Endothelial cell of umbilical vein (primary cell): ENCODE measurements at regions not wholly inside any gene's neighbourhood (a gene's known extent, or its start where the extent isn't known, plus 50 kb on each side); places are given as distances from the start of the nearest gene placed in this dataset.

Experiments
- BruUV-seq: library from RNA; stranded (reverse); fragments of 400-500 nt; replicated peaks from 2 replicates; lab custom pipeline; 2021; lab: Mats Ljungman, UMichigan
- CTCF ChIA-PET: fragments of 300-600, 350-600 bp; sonication (Branson Sonifier 250); formaldehyde crosslinking; loops from one replicate; lab custom pipeline; 2021; ENCODE audit warnings: antibody characterized with exemption, inconsistent platforms; lab: Charles Lee
- POLR2A ChIA-PET: fragments of 300-600, 350-600 bp; sonication (Branson Sonifier 250); formaldehyde crosslinking; loops from one replicate; lab custom pipeline; 2021; ENCODE audit warnings: antibody characterized with exemption, inconsistent platforms; lab: Charles Lee
- DNase-seq: peaks from one replicate; pipeline ENCODE4 v3.0.0-alpha.2; 2011; ENCODE audit warnings: low read depth, low spot score
- FAIRE-seq: peaks from 2 replicates; lab custom pipeline; 2011; peaks lifted over from hg19 to GRCh38; lab: Jason Lieb, UNC
- H2AFZ ChIP-seq: 2 replicates; pipeline ENCODE4 v1.6.0; 2012; ENCODE audit warnings: low read depth, low read length, control low read depth, inconsistent platforms
- H3K27ac ChIP-seq: 2 replicates; pipeline ENCODE4 v1.5.1; 2011; ENCODE audit warnings: low read depth, mild to moderate bottlenecking, control low read depth, low read length, moderate library complexity; ENCODE audit not compliant: insufficient read depth
- H3K27me3 ChIP-seq, 2 experiments: 2 replicates each; pipeline versions ENCODE4 v1.6.0 to v1.6.1; 2011; ENCODE audit warnings: low read length in 2 of 2, mixed read lengths in 1 of 2; ENCODE audit not compliant: control insufficient read depth in 2 of 2, insufficient read depth in 2 of 2
- H3K36me3 ChIP-seq, 2 experiments: 2 replicates in 1 of 2; 3 replicates in 1 of 2; pipeline ENCODE4 v1.5.1; 2011; ENCODE audit warnings: low read length in 2 of 2, mild to moderate bottlenecking in 1 of 2, moderate library complexity in 1 of 2; ENCODE audit not compliant: control insufficient read depth in 2 of 2, insufficient read depth in 2 of 2; ENCODE audit errors: extremely low read depth in 1 of 2
- H3K4me1 ChIP-seq: 3 replicates; pipeline ENCODE4 v1.5.1; 2011; ENCODE audit warnings: mild to moderate bottlenecking, low read length; ENCODE audit not compliant: control insufficient read depth, insufficient read depth; ENCODE audit errors: extremely low read depth
- H3K4me2 ChIP-seq: 2 replicates; pipeline ENCODE4 v1.6.1; 2011; ENCODE audit warnings: low read length, control low read depth, mixed read lengths; ENCODE audit not compliant: insufficient read depth
- H3K4me3 ChIP-seq, 3 experiments: fragments of 200-600 bp in 1 of 3; sonication (generic), shearing (Covaris generic) in 1 of 3; replicated peaks in 1 of 3; 2 replicates each; pipeline ENCODE4 v1.5.1; 2011 to 2016; ENCODE audit warnings: control low read depth in 3 of 3, low read length in 3 of 3, mild to moderate bottlenecking in 2 of 3, inconsistent platforms in 1 of 3, low read depth in 1 of 3, moderate library complexity in 1 of 3; ENCODE audit not compliant: insufficient read depth in 1 of 3
- H3K79me2 ChIP-seq: 2 replicates; pipeline ENCODE4 v1.6.0; 2012; ENCODE audit warnings: low read length, inconsistent platforms; ENCODE audit not compliant: control insufficient read depth, insufficient read depth
- H3K9ac ChIP-seq: replicated peaks from 2 replicates; pipeline ENCODE3; 2011; ENCODE audit warnings: low read length, control low read depth; ENCODE audit not compliant: insufficient read depth; ENCODE audit errors: extremely low read depth
- H3K9me1 ChIP-seq: replicated peaks from 3 replicates; pipeline ENCODE4 v1.6.0; 2011; ENCODE audit warnings: mild to moderate bottlenecking, low read length; ENCODE audit not compliant: control insufficient read depth, insufficient read depth; ENCODE audit errors: extremely low read depth
- H3K9me3 ChIP-seq: replicated peaks from 2 replicates; pipeline ENCODE4 v1.5.1; 2012; ENCODE audit warnings: low read length, inconsistent platforms; ENCODE audit not compliant: control insufficient read depth, insufficient read depth
- H4K20me1 ChIP-seq: replicated peaks from 2 replicates; pipeline ENCODE3; 2011; ENCODE audit warnings: mild to moderate bottlenecking, low read length; ENCODE audit not compliant: control insufficient read depth, insufficient read depth; ENCODE audit errors: extremely low read depth
- CTCF ChIP-seq, 2 donors: IDR thresholded peaks; 1 replicate in 1 of 2; 2 replicates in 1 of 2; pipeline ENCODE4 v1.5.1; 2011; ENCODE audit warnings: low read length in 2 of 2, mild to moderate bottlenecking in 2 of 2, moderate library complexity in 2 of 2, control low read depth in 1 of 2, inconsistent platforms in 1 of 2, low read depth in 1 of 2; ENCODE audit not compliant: insufficient read depth in 1 of 2; ENCODE audit errors: extremely low read depth in 1 of 2
- EZH2 ChIP-seq: IDR thresholded peaks from 2 replicates; pipeline ENCODE4 v1.6.1; 2012; ENCODE audit warnings: borderline replicate concordance, low read depth, mild to moderate bottlenecking, moderate library complexity, low read length, inconsistent platforms; ENCODE audit not compliant: severe bottlenecking
- FOS ChIP-seq: IDR thresholded peaks from 2 replicates; pipeline ENCODE4 v1.6.1; 2011; ENCODE audit warnings: mild to moderate bottlenecking, low read length, moderate library complexity, borderline replicate concordance; ENCODE audit not compliant: insufficient read depth
- GATA2 ChIP-seq: IDR thresholded peaks from 2 replicates; pipeline ENCODE4 v1.7.0; 2011; ENCODE audit warnings: low read depth, mild to moderate bottlenecking, moderate library complexity, mixed read lengths, low read length; ENCODE audit not compliant: insufficient read length, insufficient read depth
- JUN ChIP-seq: IDR thresholded peaks from 2 replicates; pipeline ENCODE4 v1.6.1; 2011; ENCODE audit warnings: borderline replicate concordance, low read depth; ENCODE audit not compliant: insufficient read length, insufficient read depth
- MAX ChIP-seq: IDR thresholded peaks from 2 replicates; pipeline ENCODE4 v1.6.1; 2011; ENCODE audit not compliant: insufficient read depth, insufficient read length
- MYC ChIP-seq: IDR thresholded peaks from one replicate; pipeline ENCODE4 v1.6.1; 2011; ENCODE audit warnings: mild to moderate bottlenecking, low read depth, low read length
- POLR2A ChIP-seq: IDR thresholded peaks from 2 replicates; pipeline ENCODE4 v1.6.1; 2012; ENCODE audit warnings: low read depth, mild to moderate bottlenecking, control low read depth, low read length
- POLR2AphosphoS5 ChIP-seq: IDR thresholded peaks from 2 replicates; pipeline ENCODE4 v1.6.1; 2012; ENCODE audit warnings: low read depth, mild to moderate bottlenecking, control low read depth, low read length, moderate library complexity; ENCODE audit not compliant: insufficient read depth
- dilution Hi-C: fragments of 300-500 bp; cut with MboI; formaldehyde crosslinking; loops from one replicate; pipeline ENCODE4 v1.15.0; 2019; ENCODE audit warnings: low sequenced_read_pairs; ENCODE audit not compliant: extremely low pct_ligation_motif_present
- intact Hi-C: fragments of 100-400 bp; cut with micrococcal nuclease; formaldehyde crosslinking; loops from one replicate; pipeline ENCODE4 v1.10.0; 2022

GRCh38 chr3:103685939-103686338 is 1251.1 kb downstream of the ZPLD1 start:
- H3K4me1 ChIP-seq, result no peaks in the 10 kb centered on the region
- H3K9ac ChIP-seq, result no peak overlapping the region
- ChIA-PET CTCF (interaction anchor here (1.0 kb wide), 1 partner anchor 11 kb away, joined by 3 read pairs; no protein-coding TSS in a partner anchor), POLR2A (no interaction called here)
- no peaks in the 10 kb centered on the region for H3K36me3 ChIP-seq
- no peaks in the 10 kb centered on the region for H3K79me2 ChIP-seq
- no peaks in the 10 kb centered on the region for H3K27me3 ChIP-seq
- TF ChIP-seq JUN (no peak), POLR2AphosphoS5 (no peak), MYC (no peak), POLR2A (no peak), FOS (no peak), GATA2 (no peak), CTCF (IDR thresholded peaks at IDR 0.05; ENCODE audit: extremely low read depth in 1 of 2, insufficient read depth in 1 of 2, low read depth in 1 of 2, low read length in 2 of 2) (no peak), MAX (no peak), EZH2 (no peak)
- no peaks in the 10 kb centered on the region for H4K20me1 ChIP-seq
- no peaks in the 10 kb centered on the region for H3K9me1 ChIP-seq
- intact Hi-C loops (no loop called here), dilution Hi-C loops (no loop called here)
- FAIRE-seq, result no peak
- H3K4me2 ChIP-seq, result no peak overlapping the region
- H3K4me3 ChIP-seq, result no peak overlapping the region
- H3K27ac ChIP-seq, result no peak overlapping the region
- no peaks in the 10 kb centered on the region for H3K9me3 ChIP-seq
- H2AFZ ChIP-seq, result no peak overlapping the region
- no peak for DNase-seq
- no TSS peak for BruUV-seq
